T-helper 1 cell treated with Interleukin-12 subunit alpha and Interleukin-12 subunit beta and Interleukin-4 antibody, amounts not matched to agents 30 μg/mL and 1 μg/mL, for 36 hours (primary cell): ENCODE measurements at regions not wholly inside any gene's neighbourhood (a gene's known extent, or its start where the extent isn't known, plus 50 kb on each side); places are given as distances from the start of the nearest gene placed in this dataset.
"Not testable (repeated sequence)": the region's sequence is repeated elsewhere in the genome, so short reads cannot be mapped to it uniquely, and the experiment has no call there.

ENCODE experiments used
- H3K27ac Mint-ChIP-seq: one replicate; pipeline ENCODE4 v1.8.0; 2021; ENCODE audit warnings: mild to moderate bottlenecking, mixed read lengths
- H3K27me3 Mint-ChIP-seq: one replicate; pipeline ENCODE4 v1.8.0; 2021; ENCODE audit warnings: low read depth, mixed read lengths
- H3K36me3 Mint-ChIP-seq: one replicate; pipeline ENCODE4 v1.8.0; 2021; ENCODE audit warnings: low read depth, mixed read lengths
- H3K4me1 Mint-ChIP-seq: one replicate; pipeline ENCODE4 v1.8.0; 2021; ENCODE audit warnings: low read depth, mixed read lengths
- H3K4me3 Mint-ChIP-seq: one replicate; pipeline ENCODE4 v1.8.0; 2021; ENCODE audit warnings: mild to moderate bottlenecking, moderate library complexity, mixed read lengths
- H3K9me3 Mint-ChIP-seq: one replicate; pipeline ENCODE4 v1.8.0; 2021; ENCODE audit warnings: mixed read lengths

- Mint-ChIP-seq H3K27ac (no peak overlapping the region), H3K4me1 (no peaks in the 10 kb centered on the region), H3K4me3 (no peak overlapping the region), H3K27me3 (no peaks in the 10 kb centered on the region), H3K36me3 (no peaks in the 10 kb centered on the region), H3K9me3 (peaks cover 9% of the 10 kb centered on the region)
Observed at GRCh38 chr13:89455741-89456140, 1784.6 kb downstream of the SLITRK5 start.

GRCh38 chr13:89457977-89458376 is 1786.8 kb downstream of the SLITRK5 start:
- Mint-ChIP-seq H3K9me3 (peaks cover 5% of the 10 kb centered on the region), H3K4me1 (no peaks in the 10 kb centered on the region), H3K36me3 (no peaks in the 10 kb centered on the region), H3K4me3 (no peak overlapping the region), H3K27ac (no peak overlapping the region), H3K27me3 (no peaks in the 10 kb centered on the region)

- no peak overlapping the region for H3K27ac Mint-ChIP-seq
- peaks cover 5% of the 10 kb centered on the region for H3K9me3 Mint-ChIP-seq
- H3K36me3 Mint-ChIP-seq = no peaks in the 10 kb centered on the region
Observed at GRCh38 chr13:89458456-89458855, 1787.3 kb downstream of the SLITRK5 start.

GRCh38 chr13:89460895-89461294 is 1789.7 kb downstream of the SLITRK5 start:
- not testable (repeated sequence) for H3K36me3 Mint-ChIP-seq, H3K27ac Mint-ChIP-seq, H3K4me1 Mint-ChIP-seq, H3K4me3 Mint-ChIP-seq, H3K27me3 Mint-ChIP-seq, H3K9me3 Mint-ChIP-seq

More at GRCh38 chr13:89458456-89458855, 1787.3 kb downstream of the SLITRK5 start:
- no peaks in the 10 kb centered on the region for H3K27me3 Mint-ChIP-seq
- no peaks in the 10 kb centered on the region for H3K4me1 Mint-ChIP-seq
- no peak overlapping the region for H3K4me3 Mint-ChIP-seq

- Mint-ChIP-seq H3K27ac (no peak overlapping the region), H3K4me1 (no peaks in the 10 kb centered on the region), H3K27me3 (no peaks in the 10 kb centered on the region), H3K36me3 (no peaks in the 10 kb centered on the region), H3K9me3 (no peaks in the 10 kb centered on the region), H3K4me3 (no peak overlapping the region)
Observed at GRCh38 chr13:89465366-89465765, 1794.2 kb downstream of the SLITRK5 start.

GRCh38 chr13:89468081-89468480 is 1796.9 kb downstream of the SLITRK5 start:
- Mint-ChIP-seq H3K27me3 (no peaks in the 10 kb centered on the region), H3K4me1 (no peaks in the 10 kb centered on the region), H3K9me3 (peaks cover 4% of the 10 kb centered on the region), H3K36me3 (no peaks in the 10 kb centered on the region), H3K4me3 (no peak overlapping the region), H3K27ac (no peak overlapping the region)

GRCh38 chr13:89470901-89471300 is 1799.7 kb downstream of the SLITRK5 start:
- no peaks in the 10 kb centered on the region for H3K4me1 Mint-ChIP-seq
- H3K27me3 Mint-ChIP-seq = no peaks in the 10 kb centered on the region
- no peak overlapping the region for H3K4me3 Mint-ChIP-seq
- H3K27ac Mint-ChIP-seq = no peak overlapping the region
- no peaks in the 10 kb centered on the region for H3K36me3 Mint-ChIP-seq
- H3K9me3 Mint-ChIP-seq = peaks cover 18% of the 10 kb centered on the region

GRCh38 chr13:89474432-89474831 is 1803.3 kb downstream of the SLITRK5 start:
- Mint-ChIP-seq H3K27ac (no peak overlapping the region), H3K4me1 (no peaks in the 10 kb centered on the region), H3K36me3 (no peaks in the 10 kb centered on the region), H3K4me3 (no peak overlapping the region), H3K27me3 (no peaks in the 10 kb centered on the region), H3K9me3 (peaks cover 24% of the 10 kb centered on the region)

- no peak overlapping the region for H3K27ac Mint-ChIP-seq
- H3K36me3 Mint-ChIP-seq = no peaks in the 10 kb centered on the region
- H3K9me3 Mint-ChIP-seq = peaks cover 4% of the 10 kb centered on the region
- H3K27me3 Mint-ChIP-seq = no peaks in the 10 kb centered on the region
- no peak overlapping the region for H3K4me3 Mint-ChIP-seq
- no peaks in the 10 kb centered on the region for H3K4me1 Mint-ChIP-seq
Observed at GRCh38 chr13:89486065-89486464, 1814.9 kb downstream of the SLITRK5 start.

- H3K4me1 Mint-ChIP-seq = no peaks in the 10 kb centered on the region
- H3K27ac Mint-ChIP-seq = no peak overlapping the region
Observed at GRCh38 chr13:89486709-89487108, 1815.5 kb downstream of the SLITRK5 start.

GRCh38 chr13:89490661-89491060 is 1819.5 kb downstream of the SLITRK5 start:
- Mint-ChIP-seq H3K4me1 (no peaks in the 10 kb centered on the region), H3K27ac (no peak overlapping the region), H3K27me3 (no peaks in the 10 kb centered on the region), H3K36me3 (no peaks in the 10 kb centered on the region), H3K9me3 (no peaks in the 10 kb centered on the region), H3K4me3 (no peak overlapping the region)

More at GRCh38 chr13:89486709-89487108, 1815.5 kb downstream of the SLITRK5 start:
- H3K4me3 Mint-ChIP-seq = no peak overlapping the region
- peaks cover 4% of the 10 kb centered on the region for H3K9me3 Mint-ChIP-seq
- H3K27me3 Mint-ChIP-seq = no peaks in the 10 kb centered on the region
- H3K36me3 Mint-ChIP-seq = no peaks in the 10 kb centered on the region

GRCh38 chr13:89496478-89496877 is 1825.3 kb downstream of the SLITRK5 start:
- Mint-ChIP-seq H3K4me1 (no peaks in the 10 kb centered on the region), H3K27ac (no peak overlapping the region), H3K4me3 (no peak overlapping the region), H3K36me3 (no peaks in the 10 kb centered on the region), H3K27me3 (no peaks in the 10 kb centered on the region), H3K9me3 (no peaks in the 10 kb centered on the region)

GRCh38 chr13:89497658-89498057 is 1826.5 kb downstream of the SLITRK5 start:
- no peaks in the 10 kb centered on the region for H3K4me1 Mint-ChIP-seq
- H3K4me3 Mint-ChIP-seq = no peak overlapping the region
- H3K36me3 Mint-ChIP-seq = no peaks in the 10 kb centered on the region
- H3K27me3 Mint-ChIP-seq = no peaks in the 10 kb centered on the region
- no peak overlapping the region for H3K27ac Mint-ChIP-seq
- H3K9me3 Mint-ChIP-seq = no peaks in the 10 kb centered on the region

GRCh38 chr13:89502286-89502685 is 1831.1 kb downstream of the SLITRK5 start:
- Mint-ChIP-seq H3K4me3 (no peak overlapping the region), H3K9me3 (peaks cover 4% of the 10 kb centered on the region), H3K27ac (no peak overlapping the region), H3K36me3 (no peaks in the 10 kb centered on the region), H3K4me1 (no peaks in the 10 kb centered on the region), H3K27me3 (no peaks in the 10 kb centered on the region)

- peaks cover 23% of the 10 kb centered on the region for H3K9me3 Mint-ChIP-seq
Observed at GRCh38 chr13:89514534-89515312, 1832.8 kb upstream of the MIR17HG start.

More at GRCh38 chr13:89514534-89515312, 1832.8 kb upstream of the MIR17HG start:
- H3K27ac Mint-ChIP-seq = no peak overlapping the region
- no peaks in the 10 kb centered on the region for H3K4me1 Mint-ChIP-seq
- H3K4me3 Mint-ChIP-seq = no peak overlapping the region
- no peaks in the 10 kb centered on the region for H3K27me3 Mint-ChIP-seq
- no peaks in the 10 kb centered on the region for H3K36me3 Mint-ChIP-seq
